Inflammatory macrophage treated with lipopolysaccharide for 1 hour (primary cell): ENCODE measurements at regions not wholly inside any gene's neighbourhood (a gene's known extent, or its start where the extent isn't known, plus 50 kb on each side); places are given as distances from the start of the nearest gene placed in this dataset.
"Not testable (repeated sequence)": the region's sequence is repeated elsewhere in the genome, so short reads cannot be mapped to it uniquely, and the experiment has no call there.

Experiments used
- DNase-seq, 2 donors: peaks; one replicate each; pipeline ENCODE4 v3.0.0-alpha.2; 2020 to 2022

- DNase-seq = no peak
Observed at GRCh38 chr3:39558775-39559306, 91.4 kb downstream of the MOBP start.

GRCh38 chr3:39559543-39559942, 92.1 kb downstream of the MOBP start:
- DNase-seq = no peak

GRCh38 chr3:39568508-39568907, 101.0 kb downstream of the MOBP start:
- no peak for DNase-seq

- DNase-seq = no peak
Observed at GRCh38 chr3:39569095-39569494, 101.6 kb downstream of the MOBP start.

GRCh38 chr3:39573392-39573791, 105.9 kb downstream of the MOBP start:
- no peak for DNase-seq

GRCh38 chr3:39577541-39577940, 110.1 kb downstream of the MOBP start:
- no peak for DNase-seq

GRCh38 chr3:39586215-39586614, 118.7 kb downstream of the MOBP start:
- not testable (repeated sequence) for DNase-seq

- DNase-seq = no peak
Observed at GRCh38 chr3:39587113-39587512, 119.6 kb downstream of the MOBP start.

GRCh38 chr3:39590806-39591205, 123.3 kb downstream of the MOBP start:
- DNase-seq = no peak

- DNase-seq = no peak
Observed at GRCh38 chr3:39592311-39593050, 125.0 kb downstream of the MOBP start.

GRCh38 chr3:39593341-39593740, 125.9 kb downstream of the MOBP start:
- DNase-seq = no peak

- no peak for DNase-seq
Observed at GRCh38 chr3:39601241-39601640, 133.8 kb downstream of the MOBP start.

GRCh38 chr3:39605837-39606236, 138.4 kb downstream of the MOBP start:
- no peak for DNase-seq

GRCh38 chr3:39626198-39626597, 158.7 kb downstream of the MOBP start:
- DNase-seq = no peak

- no peak for DNase-seq
Observed at GRCh38 chr3:39631136-39631535, 163.7 kb downstream of the MOBP start.

GRCh38 chr3:39637807-39638206, 170.3 kb downstream of the MOBP start:
- DNase-seq = peak; percentile 47 to 57

- no peak for DNase-seq
Observed at GRCh38 chr3:39638301-39638700, 170.8 kb downstream of the MOBP start.

- peak; percentile 93 to 94 for DNase-seq
Observed at GRCh38 chr3:39639344-39640236, 169.8 kb upstream of the MYRIP start.

GRCh38 chr3:39641274-39641673, 168.1 kb upstream of the MYRIP start:
- no peak for DNase-seq

- peak; percentile 43 to 68 for DNase-seq
Observed at GRCh38 chr3:39644176-39644575, 165.2 kb upstream of the MYRIP start.

GRCh38 chr3:39651256-39651655, 158.2 kb upstream of the MYRIP start:
- not testable (repeated sequence) for DNase-seq

- no peak for DNase-seq
Observed at GRCh38 chr3:39651993-39652739, 157.2 kb upstream of the MYRIP start.

- DNase-seq = not testable (repeated sequence)
Observed at GRCh38 chr3:39655718-39656117, 153.7 kb upstream of the MYRIP start.
